ENCODE measurements at regions not wholly inside any gene's neighbourhood (a gene's known extent, or its start where the extent isn't known, plus 50 kb on each side); places are given as distances from the start of the nearest gene placed in this dataset.

GRCh38 chr6:167524261-167525111 is 199.6 kb downstream of the TTLL2 start:
- TF ChIP-seq CTCF (IDR thresholded peaks at IDR 0.05; ENCODE audit: low read length) (no peak), EZH2 (IDR thresholded peaks at IDR 0.05; ENCODE audit: borderline replicate concordance, low read length) (no peak)

All from OCI-LY1 (cell line).